ENCODE measurements at regions not wholly inside any gene's neighbourhood (a gene's known extent, or its start where the extent isn't known, plus 50 kb on each side); places are given as distances from the start of the nearest gene placed in this dataset.
"Not testable (repeated sequence)": the region's sequence is repeated elsewhere in the genome, so short reads cannot be mapped to it uniquely, and the experiment has no call there.

- DNase-seq (ENCODE audit: insufficient read length, low spot score) (no peak), FAIRE-seq (no peak)
- TF ChIP-seq PAX5 (IDR thresholded peaks at IDR 0.05; ENCODE audit: insufficient read depth, low read length, severe bottlenecking) (no peak), POU2F2 (IDR thresholded peaks at IDR 0.05; ENCODE audit: low read depth, low read length) (no peak), SPI1 (IDR thresholded peaks at IDR 0.05; ENCODE audit: low read depth, low read length) (no peak), POLR2A (IDR thresholded peaks at IDR 0.05; ENCODE audit: low read depth, low read length) (no peak), TAF1 (IDR thresholded peaks at IDR 0.05; ENCODE audit: low read depth, low read length) (no peak), POLR2AphosphoS5 (IDR thresholded peaks at IDR 0.05; ENCODE audit: low read depth, low read length) (no peak)
Observed at GRCh38 chr11:127950162-127950561, 637.2 kb downstream of the ETS1 start.

- DNase-seq (ENCODE audit: insufficient read length, low spot score): no peak
- TF ChIP-seq TAF1 (IDR thresholded peaks at IDR 0.05; ENCODE audit: low read depth, low read length) (no peak), POU2F2 (IDR thresholded peaks at IDR 0.05; ENCODE audit: low read depth, low read length) (no peak), POLR2AphosphoS5 (IDR thresholded peaks at IDR 0.05; ENCODE audit: low read depth, low read length) (no peak), POLR2A (IDR thresholded peaks at IDR 0.05; ENCODE audit: low read depth, low read length) (no peak), SPI1 (IDR thresholded peaks at IDR 0.05; ENCODE audit: low read depth, low read length) (no peak), PAX5 (IDR thresholded peaks at IDR 0.05; ENCODE audit: insufficient read depth, low read length, severe bottlenecking) (no peak)
- FAIRE-seq: no peak
Observed at GRCh38 chr11:127943763-127944162, 643.6 kb downstream of the ETS1 start.

GRCh38 chr11:127943152-127943551 lies 644.2 kb downstream of the ETS1 start:
- FAIRE-seq (no peak), DNase-seq (ENCODE audit: insufficient read length, low spot score) (no peak)
- TF ChIP-seq POU2F2 (IDR thresholded peaks at IDR 0.05; ENCODE audit: low read depth, low read length) (no peak), SPI1 (IDR thresholded peaks at IDR 0.05; ENCODE audit: low read depth, low read length) (no peak), TAF1 (IDR thresholded peaks at IDR 0.05; ENCODE audit: low read depth, low read length) (no peak), POLR2A (IDR thresholded peaks at IDR 0.05; ENCODE audit: low read depth, low read length) (no peak), PAX5 (IDR thresholded peaks at IDR 0.05; ENCODE audit: insufficient read depth, low read length, severe bottlenecking) (no peak), POLR2AphosphoS5 (IDR thresholded peaks at IDR 0.05; ENCODE audit: low read depth, low read length) (no peak)

GRCh38 chr11:127941554-127941953 lies 645.8 kb downstream of the ETS1 start:
- not testable (repeated sequence) for FAIRE-seq; DNase-seq (ENCODE audit: insufficient read length, low spot score)

- no peak for DNase-seq (ENCODE audit: insufficient read length, low spot score)
- TF ChIP-seq PAX5 (IDR thresholded peaks at IDR 0.05; ENCODE audit: insufficient read depth, low read length, severe bottlenecking) (no peak), POLR2A (IDR thresholded peaks at IDR 0.05; ENCODE audit: low read depth, low read length) (no peak), TAF1 (IDR thresholded peaks at IDR 0.05; ENCODE audit: low read depth, low read length) (no peak), POU2F2 (IDR thresholded peaks at IDR 0.05; ENCODE audit: low read depth, low read length) (no peak), POLR2AphosphoS5 (IDR thresholded peaks at IDR 0.05; ENCODE audit: low read depth, low read length) (no peak), SPI1 (IDR thresholded peaks at IDR 0.05; ENCODE audit: low read depth, low read length) (no peak)
- FAIRE-seq: no peak
Observed at GRCh38 chr11:127939000-127939399, 648.4 kb downstream of the ETS1 start.

GRCh38 chr11:127935081-127935480 lies 652.3 kb downstream of the ETS1 start:
- TF ChIP-seq SPI1 (IDR thresholded peaks at IDR 0.05; ENCODE audit: low read depth, low read length) (no peak), PAX5 (IDR thresholded peaks at IDR 0.05; ENCODE audit: insufficient read depth, low read length, severe bottlenecking) (no peak), POLR2A (IDR thresholded peaks at IDR 0.05; ENCODE audit: low read depth, low read length) (no peak), POU2F2 (IDR thresholded peaks at IDR 0.05; ENCODE audit: low read depth, low read length) (no peak), POLR2AphosphoS5 (IDR thresholded peaks at IDR 0.05; ENCODE audit: low read depth, low read length) (no peak), TAF1 (IDR thresholded peaks at IDR 0.05; ENCODE audit: low read depth, low read length) (no peak)
- FAIRE-seq (no peak), DNase-seq (ENCODE audit: insufficient read length, low spot score) (no peak)

GRCh38 chr11:127933961-127934360 lies 653.4 kb downstream of the ETS1 start:
- not testable (repeated sequence) for FAIRE-seq; DNase-seq (ENCODE audit: insufficient read length, low spot score)

GRCh38 chr11:127931803-127932202 lies 655.6 kb downstream of the ETS1 start:
- DNase-seq (ENCODE audit: insufficient read length, low spot score) (no peak), FAIRE-seq (no peak)
- TF ChIP-seq POLR2A (IDR thresholded peaks at IDR 0.05; ENCODE audit: low read depth, low read length): no peak
- TF ChIP-seq TAF1 (IDR thresholded peaks at IDR 0.05; ENCODE audit: low read depth, low read length): no peak
- no peak for TF ChIP-seq POLR2AphosphoS5 (IDR thresholded peaks at IDR 0.05; ENCODE audit: low read depth, low read length)
- no peak for TF ChIP-seq POU2F2 (IDR thresholded peaks at IDR 0.05; ENCODE audit: low read depth, low read length)
- no peak for TF ChIP-seq PAX5 (IDR thresholded peaks at IDR 0.05; ENCODE audit: insufficient read depth, low read length, severe bottlenecking)
- no peak for TF ChIP-seq SPI1 (IDR thresholded peaks at IDR 0.05; ENCODE audit: low read depth, low read length)

GRCh38 chr11:127926721-127927120 lies 660.6 kb downstream of the ETS1 start:
- TF ChIP-seq POU2F2 (IDR thresholded peaks at IDR 0.05; ENCODE audit: low read depth, low read length) (no peak), TAF1 (IDR thresholded peaks at IDR 0.05; ENCODE audit: low read depth, low read length) (no peak), POLR2AphosphoS5 (IDR thresholded peaks at IDR 0.05; ENCODE audit: low read depth, low read length) (no peak), SPI1 (IDR thresholded peaks at IDR 0.05; ENCODE audit: low read depth, low read length) (no peak), PAX5 (IDR thresholded peaks at IDR 0.05; ENCODE audit: insufficient read depth, low read length, severe bottlenecking) (no peak), POLR2A (IDR thresholded peaks at IDR 0.05; ENCODE audit: low read depth, low read length) (no peak)
- FAIRE-seq (no peak), DNase-seq (ENCODE audit: insufficient read length, low spot score) (no peak)

GRCh38 chr11:127925475-127925874 lies 661.9 kb downstream of the ETS1 start:
- no peak for FAIRE-seq
- TF ChIP-seq POU2F2 (IDR thresholded peaks at IDR 0.05; ENCODE audit: low read depth, low read length) (no peak), TAF1 (IDR thresholded peaks at IDR 0.05; ENCODE audit: low read depth, low read length) (no peak), POLR2AphosphoS5 (IDR thresholded peaks at IDR 0.05; ENCODE audit: low read depth, low read length) (no peak), PAX5 (IDR thresholded peaks at IDR 0.05; ENCODE audit: insufficient read depth, low read length, severe bottlenecking) (no peak), POLR2A (IDR thresholded peaks at IDR 0.05; ENCODE audit: low read depth, low read length) (no peak), SPI1 (IDR thresholded peaks at IDR 0.05; ENCODE audit: low read depth, low read length) (no peak)
- DNase-seq (ENCODE audit: insufficient read length, low spot score): no peak

Data from GM12891 (cell line).